Right lung (tissue), 2 donors: ENCODE measurements at regions not wholly inside any gene's neighbourhood (a gene's known extent, or its start where the extent isn't known, plus 50 kb on each side); places are given as distances from the start of the nearest gene placed in this dataset.
"Not testable (repeated sequence)": the region's sequence is repeated elsewhere in the genome, so short reads cannot be mapped to it uniquely, and the experiment has no call there.

Source experiments
- DNase-seq, 2 donors: peaks; one replicate each; pipeline ENCODE4 v3.0.0-alpha.2; 2013

GRCh38 chr5:144004751-144005150 lies 165.7 kb downstream of the YIPF5 start:
- DNase-seq = no peak

- DNase-seq = no peak
These were observed 161.3 kb downstream of the YIPF5 start for GRCh38 chr5:144009116-144009515.

GRCh38 chr5:144011388-144011787 lies 159.1 kb downstream of the YIPF5 start:
- no peak for DNase-seq

- no peak for DNase-seq
These were observed 156.6 kb downstream of the YIPF5 start for GRCh38 chr5:144013816-144014215.

GRCh38 chr5:144015961-144016360 lies 154.5 kb downstream of the YIPF5 start:
- no peak for DNase-seq

- no peak for DNase-seq
These were observed 153.3 kb downstream of the YIPF5 start for GRCh38 chr5:144017119-144017518.

GRCh38 chr5:144017631-144018030 lies 152.8 kb downstream of the YIPF5 start:
- DNase-seq = no peak

- no peak for DNase-seq
These were observed 146.4 kb downstream of the YIPF5 start for GRCh38 chr5:144024090-144024489.

GRCh38 chr5:144024545-144024944 lies 145.9 kb downstream of the YIPF5 start:
- no peak for DNase-seq

- no peak for DNase-seq
These were observed 144.2 kb downstream of the YIPF5 start for GRCh38 chr5:144026286-144026685.

GRCh38 chr5:144028058-144028457 lies 142.4 kb downstream of the YIPF5 start:
- DNase-seq = peak in 1 of 2 donors; percentile 17

GRCh38 chr5:144028636-144029035 lies 141.8 kb downstream of the YIPF5 start:
- peak; percentile 29 to 43 for DNase-seq

- no peak for DNase-seq
These were observed 139.6 kb downstream of the YIPF5 start for GRCh38 chr5:144030904-144031303.

- DNase-seq = no peak
These were observed 138.1 kb downstream of the YIPF5 start for GRCh38 chr5:144032375-144032774.

- DNase-seq = no peak
These were observed 137.0 kb downstream of the YIPF5 start for GRCh38 chr5:144033486-144033885.

- no peak for DNase-seq
These were observed 135.3 kb downstream of the YIPF5 start for GRCh38 chr5:144035046-144035740.

GRCh38 chr5:144036476-144036875 lies 134.0 kb downstream of the YIPF5 start:
- no peak for DNase-seq

GRCh38 chr5:144040615-144041305 lies 129.7 kb downstream of the YIPF5 start:
- no peak for DNase-seq

GRCh38 chr5:144042156-144042555 lies 128.3 kb downstream of the YIPF5 start:
- peak in 1 of 2 donors; percentile 20 for DNase-seq

- DNase-seq = no peak
These were observed 122.1 kb downstream of the YIPF5 start for GRCh38 chr5:144048259-144048856.

GRCh38 chr5:144055391-144055790 lies 115.1 kb downstream of the YIPF5 start:
- not testable (repeated sequence) for DNase-seq

GRCh38 chr5:144060091-144060490 lies 110.4 kb downstream of the YIPF5 start:
- DNase-seq = not testable (repeated sequence)

GRCh38 chr5:144060598-144060997 lies 109.9 kb downstream of the YIPF5 start:
- no peak for DNase-seq
